Tibial nerve (tissue), 4 donors: ENCODE measurements at regions not wholly inside any gene's neighbourhood (a gene's known extent, or its start where the extent isn't known, plus 50 kb on each side); places are given as distances from the start of the nearest gene placed in this dataset.

Source experiments
- DNase-seq, 2 donors: peaks; one replicate each; pipeline ENCODE4 v3.0.0-alpha.2; 2019; ENCODE audit warnings: low spot score in 2 of 2
- H3K27ac ChIP-seq, 4 donors: fragments of 200-600 bp; sonication (generic) in 3 of 4; one replicate each; pipeline ENCODE4 v1.5.1; 2017 to 2019; ENCODE audit warnings: mild to moderate bottlenecking in 1 of 4
- H3K27me3 ChIP-seq, 2 donors: fragments of 200-600 bp; sonication (generic) in 1 of 2; one replicate each; pipeline versions ENCODE4 v1.5.1 to v1.6.0; 2017 to 2019
- H3K36me3 ChIP-seq, 3 donors: fragments of 200-600 bp; sonication (generic); one replicate each; pipeline ENCODE4 v1.5.1; 2018 to 2019
- H3K4me1 ChIP-seq, 4 donors: fragments of 200-600 bp; sonication (generic) in 3 of 4; one replicate each; pipeline ENCODE4 v1.5.1; 2017 to 2019
- H3K4me3 ChIP-seq, 4 donors: fragments of 200-600 bp; sonication (generic) in 3 of 4; one replicate each; pipeline ENCODE4 v1.5.1; 2017 to 2019; ENCODE audit warnings: mild to moderate bottlenecking in 1 of 4, moderate library complexity in 1 of 4
- H3K9me3 ChIP-seq, 4 donors: fragments of 200-600 bp; sonication (generic) in 3 of 4; one replicate each; pipeline ENCODE4 v1.5.1; 2017 to 2019
- CTCF ChIP-seq, 5 experiments: fragments of 200-600 bp in 3 of 5; fragments of 450-650 bp in 2 of 5; sonication (generic) in 3 of 5; IDR thresholded peaks; one replicate each; pipeline ENCODE4 v1.5.1; 2016 to 2019; ENCODE audit warnings: antibody characterized with exemption in 5 of 5, mild to moderate bottlenecking in 3 of 5, moderate library complexity in 2 of 5
- EP300 ChIP-seq, 2 donors: sonication (generic); formaldehyde crosslinking; IDR thresholded peaks; one replicate each; pipeline ENCODE4 v1.6.1; 2017; ENCODE audit warnings: antibody characterized with exemption in 2 of 2, mild to moderate bottlenecking in 1 of 2
- POLR2A ChIP-seq, 2 donors: fragments of 450-650 bp; IDR thresholded peaks; one replicate each; pipeline ENCODE4 v1.6.1; 2017; ENCODE audit warnings: antibody characterized with exemption in 2 of 2, mild to moderate bottlenecking in 2 of 2, moderate library complexity in 2 of 2
- WGBS, 2 donors: methylation state at CpG; one replicate each; pipeline ENCODE4 v1.1.5; 2018; 5-methylcytosine and 5-hydroxymethylcytosine counted together

- no peaks in the 10 kb centered on the region for H3K27me3 ChIP-seq
- no peak for TF ChIP-seq EP300 (IDR thresholded peaks at IDR 0.05)
- TF ChIP-seq CTCF (IDR thresholded peaks at IDR 0.05): no peak
- TF ChIP-seq POLR2A (IDR thresholded peaks at IDR 0.05): no peak
- no peaks in the 10 kb centered on the region for H3K36me3 ChIP-seq
- H3K27ac ChIP-seq: no peak overlapping the region
- no peak for DNase-seq
- no peak overlapping the region for H3K4me3 ChIP-seq
- H3K4me1 ChIP-seq: peaks cover 0 to 14% (median 0%) of the 10 kb centered on the region in 4 donors
- 50 to 58% methylated on average over 4 of the region's 4 CpGs for WGBS, 2 donors
- H3K9me3 ChIP-seq: no peaks in the 10 kb centered on the region
These were observed 417.9 kb upstream of the ACTBL2 start for GRCh38 chr5:57900381-57900944.

- no peak for DNase-seq
- TF ChIP-seq POLR2A (IDR thresholded peaks at IDR 0.05) (no peak), CTCF (IDR thresholded peaks at IDR 0.05) (no peak), EP300 (IDR thresholded peaks at IDR 0.05) (no peak)
- Histone ChIP-seq H3K27me3 (no peaks in the 10 kb centered on the region), H3K9me3 (no peaks in the 10 kb centered on the region), H3K4me1 (peaks cover 0 to 4% (median 0%) of the 10 kb centered on the region in 4 donors), H3K4me3 (no peak overlapping the region), H3K36me3 (no peaks in the 10 kb centered on the region), H3K27ac (no peak overlapping the region)
These were observed 414.0 kb upstream of the ACTBL2 start for GRCh38 chr5:57896576-57896975.

GRCh38 chr5:57895766-57896165, 413.2 kb upstream of the ACTBL2 start:
- no peak for DNase-seq
- H3K4me1 ChIP-seq: peaks cover 0 to 4% (median 0%) of the 10 kb centered on the region in 4 donors
- WGBS, 2 donors: 25 to 29% methylated on average over 1 of the region's 1 CpG
- no peak overlapping the region for H3K4me3 ChIP-seq
- no peak overlapping the region for H3K27ac ChIP-seq
- no peaks in the 10 kb centered on the region for H3K27me3 ChIP-seq
- H3K36me3 ChIP-seq: no peaks in the 10 kb centered on the region
- TF ChIP-seq POLR2A (IDR thresholded peaks at IDR 0.05) (no peak), CTCF (IDR thresholded peaks at IDR 0.05) (no peak), EP300 (IDR thresholded peaks at IDR 0.05) (no peak)
- no peaks in the 10 kb centered on the region for H3K9me3 ChIP-seq

GRCh38 chr5:57893926-57894325, 411.3 kb upstream of the ACTBL2 start:
- H3K9me3 ChIP-seq: no peaks in the 10 kb centered on the region
- no peak overlapping the region for H3K4me3 ChIP-seq
- no peak for DNase-seq
- H3K27me3 ChIP-seq: no peaks in the 10 kb centered on the region
- no peaks in the 10 kb centered on the region for H3K4me1 ChIP-seq
- H3K36me3 ChIP-seq: no peaks in the 10 kb centered on the region
- H3K27ac ChIP-seq: no peak overlapping the region
- 82 to 89% methylated on average over 1 of the region's 1 CpG for WGBS, 2 donors
- TF ChIP-seq EP300 (IDR thresholded peaks at IDR 0.05) (no peak), CTCF (IDR thresholded peaks at IDR 0.05) (no peak), POLR2A (IDR thresholded peaks at IDR 0.05) (no peak)

- no peaks in the 10 kb centered on the region for H3K27me3 ChIP-seq
- TF ChIP-seq POLR2A (IDR thresholded peaks at IDR 0.05) (no peak), CTCF (IDR thresholded peaks at IDR 0.05) (no peak), EP300 (IDR thresholded peaks at IDR 0.05) (no peak)
- no peak for DNase-seq
- 90 to 91% methylated on average over 1 of the region's 1 CpG for WGBS, 2 donors
- peaks cover 0 to 5% (median 0%) of the 10 kb centered on the region in 4 donors for H3K4me1 ChIP-seq
- H3K4me3 ChIP-seq: no peak overlapping the region
- H3K36me3 ChIP-seq: no peaks in the 10 kb centered on the region
- H3K27ac ChIP-seq: no peak overlapping the region
- H3K9me3 ChIP-seq: no peaks in the 10 kb centered on the region
These were observed 408.8 kb upstream of the ACTBL2 start for GRCh38 chr5:57891443-57891842.
